DOHH2 (cell line): ENCODE measurements at regions not wholly inside any gene's neighbourhood (a gene's known extent, or its start where the extent isn't known, plus 50 kb on each side); places are given as distances from the start of the nearest gene placed in this dataset.

ENCODE experiments used
- H3F3A ChIP-seq: fragments of 200-600 bp; sonication (generic), shearing (Covaris generic); 2 replicates; pipeline ENCODE4 v1.6.0; 2016; ENCODE audit warnings: antibody characterized with exemption, mild to moderate bottlenecking; ENCODE audit not compliant: control insufficient read depth, insufficient read depth
- H3K27ac ChIP-seq: fragments of 200-600 bp; sonication (generic); 2 replicates; pipeline ENCODE4 v1.5.1; 2014; ENCODE audit warnings: low read depth, mild to moderate bottlenecking, low read length, moderate library complexity
- H3K27me3 ChIP-seq: fragments of 200-600 bp; sonication (generic); 2 replicates; pipeline ENCODE4 v1.6.1; 2014; ENCODE audit warnings: mild to moderate bottlenecking, low read length, mixed read lengths; ENCODE audit not compliant: control insufficient read depth
- H3K36me3 ChIP-seq: fragments of 200-600 bp; sonication (generic); 2 replicates; pipeline ENCODE4 v1.6.1; 2014; ENCODE audit warnings: mild to moderate bottlenecking, low read length, moderate library complexity, mixed read lengths; ENCODE audit not compliant: control insufficient read depth
- H3K4me1 ChIP-seq: fragments of 200-600 bp; sonication (generic); 2 replicates; pipeline ENCODE4 v1.6.1; 2014; ENCODE audit warnings: mild to moderate bottlenecking, low read length, mixed read lengths; ENCODE audit not compliant: control insufficient read depth
- H3K4me2 ChIP-seq: fragments of 200-600 bp; sonication (generic); 2 replicates; pipeline ENCODE4 v1.6.0; 2014; ENCODE audit warnings: mild to moderate bottlenecking, low read length, moderate library complexity
- H3K4me3 ChIP-seq: fragments of 200-600 bp; sonication (generic); 2 replicates; pipeline ENCODE4 v1.5.1; 2014; ENCODE audit warnings: mild to moderate bottlenecking, low read length, mixed read lengths
- H3K79me2 ChIP-seq: fragments of 200-600 bp; sonication (generic); 2 replicates; pipeline ENCODE4 v1.6.1; 2014; ENCODE audit warnings: mild to moderate bottlenecking, low read length, mixed read lengths; ENCODE audit not compliant: control insufficient read depth
- H3K9me2 ChIP-seq: fragments of 200-600 bp; sonication (generic); replicated peaks from 2 replicates; pipeline ENCODE4 v1.6.1; 2014; ENCODE audit warnings: mild to moderate bottlenecking, low read length, mixed read lengths; ENCODE audit not compliant: control insufficient read depth
- H3K9me3 ChIP-seq: fragments of 200-600 bp; sonication (generic); 2 replicates; pipeline ENCODE4 v1.6.1; 2014; ENCODE audit warnings: antibody characterized with exemption, low read length, mixed read lengths; ENCODE audit not compliant: control insufficient read depth, insufficient read depth
- H4K20me1 ChIP-seq: fragments of 200-600 bp; sonication (generic); 2 replicates; pipeline ENCODE4 v1.6.0; 2014; ENCODE audit warnings: low read depth, mild to moderate bottlenecking, antibody characterized with exemption, low read length, moderate library complexity; ENCODE audit not compliant: control insufficient read depth, insufficient read depth
- EZH2phosphoT487 ChIP-seq: fragments of 200-600 bp; sonication (generic); IDR thresholded peaks from 2 replicates; pipeline ENCODE4 v1.6.1; 2017; ENCODE audit warnings: borderline replicate concordance, mild to moderate bottlenecking, antibody characterized with exemption, low read length, moderate library complexity, mixed read lengths
- TF ChIP-seq, protein P1 (sequence below): fragments of 200-600 bp; sonication (generic); IDR thresholded peaks from one replicate; pipeline ENCODE4 v1.5.1; 2014; ENCODE audit warnings: antibody characterized with exemption, mild to moderate bottlenecking, low read depth, low read length; ENCODE audit not compliant: poor library complexity, severe bottlenecking

DNA sequence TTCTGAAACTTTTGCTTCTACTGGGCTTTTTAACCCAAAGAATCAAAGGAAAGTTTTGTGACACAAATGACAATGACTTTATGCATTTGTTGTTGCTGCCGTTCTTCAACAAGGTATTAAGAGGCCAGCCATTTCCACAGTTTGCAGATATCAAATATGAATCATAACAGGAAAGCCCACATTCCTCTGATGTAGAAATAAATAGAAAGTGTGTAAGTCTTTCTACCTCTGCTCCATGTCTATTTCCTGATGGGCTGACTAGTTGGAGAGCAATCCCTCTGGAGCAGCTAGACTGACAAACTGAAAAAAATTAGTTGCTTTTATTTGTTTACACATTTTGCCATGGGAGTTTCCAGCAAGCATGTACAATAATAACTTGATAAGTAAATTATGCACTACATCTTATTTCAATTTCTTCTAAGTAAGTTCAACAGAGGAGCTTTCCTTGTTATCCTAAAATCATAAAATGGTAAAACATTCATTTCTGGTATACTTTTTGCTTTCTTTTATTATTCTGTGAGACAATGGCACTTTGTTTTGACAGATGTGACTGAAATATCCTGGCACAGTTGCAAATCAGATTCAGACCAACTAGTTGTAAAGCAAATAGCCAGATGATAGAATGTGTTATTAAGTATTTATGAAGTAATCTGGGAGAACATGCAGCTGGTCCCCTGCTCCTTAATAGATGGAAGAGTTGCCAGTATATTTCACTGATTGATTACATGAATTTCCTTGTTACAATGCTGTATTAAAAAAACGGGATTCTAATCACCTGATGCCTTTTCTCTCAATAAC, 266.7 kb downstream of the METTL4 start:
- Histone ChIP-seq H3K27me3 (0 out of 2 replicates have a peak, but pooled peaks cover 2% of the 10 kb centered on the region), H4K20me1 (no peaks in the 10 kb centered on the region), H3F3A (no peaks in the 10 kb centered on the region), H3K79me2 (no peaks in the 10 kb centered on the region), H3K4me3 (no peak overlapping the region), H3K9me2 (no peaks in the 10 kb centered on the region), H3K4me1 (no peaks in the 10 kb centered on the region), H3K27ac (no peak overlapping the region), H3K36me3 (no peaks in the 10 kb centered on the region), H3K9me3 (no peaks in the 10 kb centered on the region), H3K4me2 (no peak overlapping the region)
- no peak for TF ChIP-seq EZH2phosphoT487
- TF ChIP-seq, protein P1, sequence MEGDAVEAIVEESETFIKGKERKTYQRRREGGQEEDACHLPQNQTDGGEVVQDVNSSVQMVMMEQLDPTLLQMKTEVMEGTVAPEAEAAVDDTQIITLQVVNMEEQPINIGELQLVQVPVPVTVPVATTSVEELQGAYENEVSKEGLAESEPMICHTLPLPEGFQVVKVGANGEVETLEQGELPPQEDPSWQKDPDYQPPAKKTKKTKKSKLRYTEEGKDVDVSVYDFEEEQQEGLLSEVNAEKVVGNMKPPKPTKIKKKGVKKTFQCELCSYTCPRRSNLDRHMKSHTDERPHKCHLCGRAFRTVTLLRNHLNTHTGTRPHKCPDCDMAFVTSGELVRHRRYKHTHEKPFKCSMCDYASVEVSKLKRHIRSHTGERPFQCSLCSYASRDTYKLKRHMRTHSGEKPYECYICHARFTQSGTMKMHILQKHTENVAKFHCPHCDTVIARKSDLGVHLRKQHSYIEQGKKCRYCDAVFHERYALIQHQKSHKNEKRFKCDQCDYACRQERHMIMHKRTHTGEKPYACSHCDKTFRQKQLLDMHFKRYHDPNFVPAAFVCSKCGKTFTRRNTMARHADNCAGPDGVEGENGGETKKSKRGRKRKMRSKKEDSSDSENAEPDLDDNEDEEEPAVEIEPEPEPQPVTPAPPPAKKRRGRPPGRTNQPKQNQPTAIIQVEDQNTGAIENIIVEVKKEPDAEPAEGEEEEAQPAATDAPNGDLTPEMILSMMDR = no peak

DNA sequence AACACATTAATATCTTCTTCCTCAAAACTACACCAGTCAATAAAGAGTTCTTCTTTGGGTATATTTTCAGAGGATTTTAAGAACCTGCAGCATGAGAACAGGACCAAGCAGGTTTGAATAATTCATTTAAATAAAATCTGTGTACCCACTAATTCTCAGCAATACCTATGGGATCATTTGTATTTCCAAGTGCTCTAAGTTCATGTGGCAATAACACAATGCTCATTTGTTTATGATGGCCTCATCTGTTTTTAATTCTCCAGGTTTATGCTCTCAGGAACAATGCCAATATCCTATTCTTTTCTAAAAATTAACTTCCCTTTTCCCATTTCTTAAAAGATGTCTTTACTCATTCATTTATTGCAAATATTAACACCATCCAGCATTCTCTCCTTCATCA, 264.7 kb downstream of the METTL4 start:
- no peak overlapping the region for H3K27ac ChIP-seq
- H3F3A ChIP-seq = no peaks in the 10 kb centered on the region
- no peaks in the 10 kb centered on the region for H3K79me2 ChIP-seq
- H3K4me3 ChIP-seq = no peak overlapping the region
- H3K9me2 ChIP-seq = no peaks in the 10 kb centered on the region
- no peak overlapping the region for H3K4me2 ChIP-seq
- no peaks in the 10 kb centered on the region for H3K36me3 ChIP-seq
- TF ChIP-seq EZH2phosphoT487 = no peak
- TF ChIP-seq, protein P1 = no peak
- H3K27me3 ChIP-seq = no peaks in the 10 kb centered on the region
- H3K4me1 ChIP-seq = no peaks in the 10 kb centered on the region
- H3K9me3 ChIP-seq = no peaks in the 10 kb centered on the region
- no peaks in the 10 kb centered on the region for H4K20me1 ChIP-seq

DNA sequence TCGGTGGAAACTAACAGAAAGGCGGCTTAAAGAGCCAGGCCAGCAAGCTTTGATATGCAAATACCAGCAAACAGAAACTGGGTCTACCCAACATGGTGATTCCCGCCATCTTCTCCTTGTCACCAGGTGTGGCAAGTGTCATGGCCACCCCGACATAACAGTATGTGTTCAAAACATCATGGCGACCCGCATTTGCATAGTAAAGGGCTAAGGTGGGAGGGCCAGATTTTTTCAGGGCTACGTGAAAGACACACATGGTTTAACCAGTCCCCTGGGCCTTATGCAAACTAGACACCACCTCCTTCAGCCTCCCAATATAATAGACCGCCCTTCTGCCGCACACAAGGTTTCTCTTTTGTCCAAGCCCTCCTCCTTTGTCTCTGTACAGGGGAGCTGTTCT, 260.4 kb downstream of the METTL4 start:
- Histone ChIP-seq H3K4me1 (peaks cover 17% of the 10 kb centered on the region), H3K79me2 (no peaks in the 10 kb centered on the region), H3K27me3 (no peaks in the 10 kb centered on the region), H4K20me1 (no peaks in the 10 kb centered on the region), H3K4me2 (no peak overlapping the region), H3K27ac (no peak overlapping the region), H3K9me2 (no peaks in the 10 kb centered on the region), H3K4me3 (no peak overlapping the region), H3K9me3 (no peaks in the 10 kb centered on the region), H3F3A (no peaks in the 10 kb centered on the region), H3K36me3 (no peaks in the 10 kb centered on the region)
- TF ChIP-seq, protein P1 = no peak
- TF ChIP-seq EZH2phosphoT487 = no peak
